Mesothelial cell of epicardium (in vitro differentiated cells): ENCODE measurements at regions not wholly inside any gene's neighbourhood (a gene's known extent, or its start where the extent isn't known, plus 50 kb on each side); places are given as distances from the start of the nearest gene placed in this dataset.
"Not testable (repeated sequence)": the region's sequence is repeated elsewhere in the genome, so short reads cannot be mapped to it uniquely, and the experiment has no call there.

ENCODE experiments used
- DNase-seq, 2 experiments: peaks; one replicate each; pipeline ENCODE4 v3.0.0; 2021; ENCODE audit warnings: low spot score in 2 of 2; ENCODE audit not compliant: unreplicated experiment in 2 of 2
- H3K27ac Mint-ChIP-seq: 2 replicates; pipeline ENCODE4 v1.8.0; 2021; ENCODE audit warnings: mixed read lengths
- H3K27me3 Mint-ChIP-seq: 2 replicates; pipeline ENCODE4 v1.8.0; 2021; ENCODE audit warnings: low read depth, mixed read lengths
- H3K36me3 Mint-ChIP-seq: 2 replicates; pipeline ENCODE4 v1.8.0; 2021; ENCODE audit warnings: mixed read lengths
- H3K4me1 Mint-ChIP-seq: 2 replicates; pipeline ENCODE4 v1.8.0; 2021; ENCODE audit warnings: mixed read lengths
- H3K4me3 Mint-ChIP-seq: 2 replicates; pipeline ENCODE4 v1.8.0; 2021; ENCODE audit warnings: mild to moderate bottlenecking, moderate library complexity, mixed read lengths
- H3K9me3 Mint-ChIP-seq: 2 replicates; pipeline ENCODE4 v1.8.0; 2021; ENCODE audit warnings: mixed read lengths
- TF ChIP-seq, protein P1 (sequence below): fragments of 200-600 bp; sonication (generic); IDR thresholded peaks from one replicate; pipeline ENCODE4 v1.5.0; 2021; ENCODE audit warnings: antibody characterized with exemption; ENCODE audit not compliant: unreplicated experiment

DNA sequence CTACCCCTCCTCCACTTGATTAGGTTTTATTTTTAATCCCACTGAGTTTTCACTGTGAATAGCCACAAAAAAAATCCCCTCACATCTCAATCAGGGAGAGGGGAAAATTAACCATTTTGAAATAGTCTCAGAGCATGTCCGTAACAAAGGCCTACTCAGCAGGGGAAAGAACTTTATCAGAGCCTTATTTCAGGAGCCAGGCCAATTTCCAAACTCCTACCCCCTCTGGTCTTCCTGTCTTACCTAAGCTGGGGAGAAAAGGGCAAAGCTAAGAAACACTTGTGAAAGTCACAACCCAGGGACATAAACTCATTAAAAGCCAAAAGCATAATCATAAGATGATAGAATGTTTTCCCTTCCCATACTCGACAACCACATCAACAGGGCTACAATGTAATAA lies 260.3 kb upstream of the DIO3 start:
- TF ChIP-seq, protein P1, sequence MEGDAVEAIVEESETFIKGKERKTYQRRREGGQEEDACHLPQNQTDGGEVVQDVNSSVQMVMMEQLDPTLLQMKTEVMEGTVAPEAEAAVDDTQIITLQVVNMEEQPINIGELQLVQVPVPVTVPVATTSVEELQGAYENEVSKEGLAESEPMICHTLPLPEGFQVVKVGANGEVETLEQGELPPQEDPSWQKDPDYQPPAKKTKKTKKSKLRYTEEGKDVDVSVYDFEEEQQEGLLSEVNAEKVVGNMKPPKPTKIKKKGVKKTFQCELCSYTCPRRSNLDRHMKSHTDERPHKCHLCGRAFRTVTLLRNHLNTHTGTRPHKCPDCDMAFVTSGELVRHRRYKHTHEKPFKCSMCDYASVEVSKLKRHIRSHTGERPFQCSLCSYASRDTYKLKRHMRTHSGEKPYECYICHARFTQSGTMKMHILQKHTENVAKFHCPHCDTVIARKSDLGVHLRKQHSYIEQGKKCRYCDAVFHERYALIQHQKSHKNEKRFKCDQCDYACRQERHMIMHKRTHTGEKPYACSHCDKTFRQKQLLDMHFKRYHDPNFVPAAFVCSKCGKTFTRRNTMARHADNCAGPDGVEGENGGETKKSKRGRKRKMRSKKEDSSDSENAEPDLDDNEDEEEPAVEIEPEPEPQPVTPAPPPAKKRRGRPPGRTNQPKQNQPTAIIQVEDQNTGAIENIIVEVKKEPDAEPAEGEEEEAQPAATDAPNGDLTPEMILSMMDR: no peak
- H3K27me3 Mint-ChIP-seq: no peaks in the 10 kb centered on the region
- DNase-seq: no peak
- H3K27ac Mint-ChIP-seq: no peak overlapping the region
- peaks cover 13% of the 10 kb centered on the region for H3K36me3 Mint-ChIP-seq
- H3K9me3 Mint-ChIP-seq: peaks cover 33% of the 10 kb centered on the region
- peaks cover 20% of the 10 kb centered on the region for H3K4me1 Mint-ChIP-seq
- no peak overlapping the region for H3K4me3 Mint-ChIP-seq

DNA sequence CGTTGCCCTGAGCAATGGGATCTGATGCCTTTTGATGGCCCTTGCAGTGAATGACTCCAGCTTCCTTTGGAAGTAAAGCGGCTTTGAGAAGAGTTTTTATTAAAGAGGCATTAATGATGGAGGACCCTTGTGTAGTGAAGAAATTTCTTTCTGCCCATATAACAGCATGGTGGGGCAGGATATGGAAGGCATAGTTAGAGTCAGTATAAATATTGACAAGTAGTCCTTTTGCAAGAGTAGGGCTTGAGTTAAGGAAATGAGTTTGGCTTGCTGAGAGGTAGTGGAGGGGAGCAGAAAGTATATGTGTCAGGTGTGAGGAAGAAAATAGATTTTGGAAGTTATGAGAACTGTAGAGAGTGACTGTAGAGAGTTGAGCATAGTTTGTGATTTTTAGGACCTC lies 254.1 kb upstream of the DIO3 start:
- H3K27me3 Mint-ChIP-seq, H3K9me3 Mint-ChIP-seq, H3K4me3 Mint-ChIP-seq, H3K4me1 Mint-ChIP-seq, H3K27ac Mint-ChIP-seq, H3K36me3 Mint-ChIP-seq, DNase-seq: not testable (repeated sequence)

DNA sequence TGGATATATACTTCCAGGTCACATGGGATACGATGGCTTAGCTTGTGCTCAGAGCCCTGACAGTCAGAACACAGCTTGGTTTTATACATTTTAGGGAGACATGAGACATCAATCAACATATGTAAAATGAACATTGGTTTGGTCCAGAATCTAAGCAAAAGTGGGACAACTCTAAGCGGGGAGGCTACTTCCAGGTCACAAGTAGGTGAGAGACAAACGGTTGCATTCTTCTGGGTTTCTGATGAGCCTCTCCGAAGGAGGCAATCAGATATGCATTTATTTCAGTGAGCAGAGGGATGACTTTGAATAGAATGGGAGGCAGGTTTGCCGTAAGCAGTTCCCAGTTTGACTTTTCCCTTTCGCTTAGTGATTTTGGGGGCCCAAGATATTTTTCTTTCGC lies 250.1 kb upstream of the DIO3 start:
- not testable (repeated sequence) for DNase-seq, H3K4me3 Mint-ChIP-seq
- peaks cover 32% of the 10 kb centered on the region for H3K9me3 Mint-ChIP-seq

DNA sequence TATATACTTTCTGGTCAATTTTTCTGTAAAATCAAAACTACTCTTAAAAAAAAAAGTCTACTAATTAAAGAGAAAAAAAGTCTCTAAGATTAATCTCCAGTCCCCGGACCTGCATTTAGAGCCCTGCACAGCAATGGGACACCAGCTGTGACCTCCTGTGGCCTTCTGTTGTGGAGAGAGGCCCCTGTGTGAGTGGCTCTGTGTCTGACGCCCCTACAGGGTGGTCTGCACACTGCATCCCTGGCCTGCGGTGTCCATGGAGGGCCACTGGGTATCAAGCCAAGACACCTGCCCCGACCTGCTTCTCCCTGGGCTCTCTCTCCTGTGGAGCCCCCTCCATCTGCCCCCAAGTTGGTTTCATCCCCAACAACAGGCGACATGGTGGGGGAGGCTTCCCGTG lies 248.0 kb upstream of the DIO3 start:
- TF ChIP-seq, protein P1: no peak
- no peak for DNase-seq
- Mint-ChIP-seq H3K9me3 (peaks cover 48% of the 10 kb centered on the region), H3K4me3 (no peak overlapping the region), H3K27me3 (no peaks in the 10 kb centered on the region), H3K4me1 (peaks cover 3% of the 10 kb centered on the region), H3K36me3 (peaks cover 7% of the 10 kb centered on the region), H3K27ac (no peak overlapping the region)

More for the DNA sequence above, 250.1 kb upstream of the DIO3 start:
- H3K4me1 Mint-ChIP-seq, H3K27me3 Mint-ChIP-seq, H3K27ac Mint-ChIP-seq, H3K36me3 Mint-ChIP-seq: not testable (repeated sequence)

DNA sequence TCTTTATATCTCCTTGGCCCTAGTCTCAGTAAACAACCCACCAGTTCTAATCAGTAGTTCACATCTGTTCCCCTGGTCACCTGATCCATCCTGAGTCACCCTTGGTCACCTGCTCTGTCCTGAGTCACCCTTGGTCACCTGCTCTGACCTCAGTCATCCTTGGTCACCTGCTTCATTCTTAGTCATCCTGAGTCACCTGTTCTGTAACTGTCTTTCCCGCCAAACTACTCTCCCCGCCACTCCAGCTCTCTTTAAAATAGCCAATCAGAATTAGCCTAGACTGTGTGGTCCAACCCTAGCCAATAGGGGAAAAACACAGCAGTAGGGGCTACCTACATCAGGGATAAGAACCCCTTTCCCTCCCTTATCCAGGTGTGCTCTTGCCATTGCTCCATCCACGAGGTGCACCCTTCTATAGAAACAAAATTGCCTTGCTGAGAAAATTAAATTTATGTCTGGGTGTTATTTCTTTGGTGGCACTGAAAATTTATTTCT lies 245.4 kb upstream of the DIO3 start:
- no peak for DNase-seq
- no peaks in the 10 kb centered on the region for H3K27me3 Mint-ChIP-seq

DNA sequence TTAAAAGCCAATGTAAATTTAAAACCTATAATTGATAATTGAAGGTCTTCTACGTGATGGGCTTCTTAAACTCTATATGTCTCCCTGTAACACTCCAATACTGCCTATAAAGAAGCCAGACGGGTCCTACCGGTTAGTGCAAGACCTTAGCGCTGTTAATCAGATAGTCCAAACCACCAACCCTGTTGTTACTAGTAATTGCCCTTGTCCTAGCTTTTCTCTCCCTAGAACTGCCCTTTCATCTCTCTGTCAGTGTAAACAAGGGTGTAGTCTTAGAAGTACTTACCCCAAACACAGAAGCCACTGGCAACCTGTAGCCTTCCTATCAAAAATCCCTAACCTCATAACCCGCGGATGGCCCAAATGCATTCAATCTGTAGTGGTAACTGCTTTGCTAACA lies 243.0 kb upstream of the DIO3 start:
- Mint-ChIP-seq H3K4me3 (no peak overlapping the region), H3K27me3 (no peaks in the 10 kb centered on the region), H3K9me3 (peaks cover 42% of the 10 kb centered on the region), H3K27ac (no peak overlapping the region), H3K36me3 (peaks cover 7% of the 10 kb centered on the region), H3K4me1 (peaks cover 13% of the 10 kb centered on the region)
- TF ChIP-seq, protein P1: no peak
- no peak for DNase-seq

More for the DNA sequence above, 245.4 kb upstream of the DIO3 start:
- H3K9me3 Mint-ChIP-seq: peaks cover 48% of the 10 kb centered on the region
- peaks cover 13% of the 10 kb centered on the region for H3K4me1 Mint-ChIP-seq
- H3K36me3 Mint-ChIP-seq: peaks cover 7% of the 10 kb centered on the region
- TF ChIP-seq, protein P1: no peak
- H3K4me3 Mint-ChIP-seq: no peak overlapping the region
- H3K27ac Mint-ChIP-seq: no peak overlapping the region

DNA sequence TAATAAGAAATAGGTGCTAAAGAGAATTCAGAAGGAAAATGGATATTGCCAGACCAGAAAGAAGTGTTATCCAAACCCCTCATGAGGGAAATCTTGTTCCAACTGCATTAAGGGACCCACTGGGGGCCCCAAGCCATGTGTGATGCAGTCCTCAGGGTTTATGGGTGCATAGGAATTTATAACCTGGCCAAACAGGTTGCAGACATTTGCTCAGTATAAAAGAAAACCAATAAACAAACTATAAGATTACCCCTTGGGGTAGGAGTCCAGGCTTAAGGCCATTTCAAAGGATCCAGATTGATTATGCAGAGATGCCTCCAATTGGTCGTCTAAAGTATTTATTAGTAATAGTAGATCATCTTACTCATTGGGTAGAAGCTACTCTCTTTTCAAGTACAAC lies 240.9 kb upstream of the DIO3 start:
- DNase-seq: no peak
- H3K4me1 Mint-ChIP-seq: peaks cover 13% of the 10 kb centered on the region
- TF ChIP-seq, protein P1: no peak
- no peak overlapping the region for H3K4me3 Mint-ChIP-seq
- H3K27me3 Mint-ChIP-seq: no peaks in the 10 kb centered on the region
- H3K9me3 Mint-ChIP-seq: peaks cover 47% of the 10 kb centered on the region
- peaks cover 9% of the 10 kb centered on the region for H3K36me3 Mint-ChIP-seq
- H3K27ac Mint-ChIP-seq: no peak overlapping the region
